ENCODE measurements at regions not wholly inside any gene's neighbourhood (a gene's known extent, or its start where the extent isn't known, plus 50 kb on each side); places are given as distances from the start of the nearest gene placed in this dataset.

DNA sequence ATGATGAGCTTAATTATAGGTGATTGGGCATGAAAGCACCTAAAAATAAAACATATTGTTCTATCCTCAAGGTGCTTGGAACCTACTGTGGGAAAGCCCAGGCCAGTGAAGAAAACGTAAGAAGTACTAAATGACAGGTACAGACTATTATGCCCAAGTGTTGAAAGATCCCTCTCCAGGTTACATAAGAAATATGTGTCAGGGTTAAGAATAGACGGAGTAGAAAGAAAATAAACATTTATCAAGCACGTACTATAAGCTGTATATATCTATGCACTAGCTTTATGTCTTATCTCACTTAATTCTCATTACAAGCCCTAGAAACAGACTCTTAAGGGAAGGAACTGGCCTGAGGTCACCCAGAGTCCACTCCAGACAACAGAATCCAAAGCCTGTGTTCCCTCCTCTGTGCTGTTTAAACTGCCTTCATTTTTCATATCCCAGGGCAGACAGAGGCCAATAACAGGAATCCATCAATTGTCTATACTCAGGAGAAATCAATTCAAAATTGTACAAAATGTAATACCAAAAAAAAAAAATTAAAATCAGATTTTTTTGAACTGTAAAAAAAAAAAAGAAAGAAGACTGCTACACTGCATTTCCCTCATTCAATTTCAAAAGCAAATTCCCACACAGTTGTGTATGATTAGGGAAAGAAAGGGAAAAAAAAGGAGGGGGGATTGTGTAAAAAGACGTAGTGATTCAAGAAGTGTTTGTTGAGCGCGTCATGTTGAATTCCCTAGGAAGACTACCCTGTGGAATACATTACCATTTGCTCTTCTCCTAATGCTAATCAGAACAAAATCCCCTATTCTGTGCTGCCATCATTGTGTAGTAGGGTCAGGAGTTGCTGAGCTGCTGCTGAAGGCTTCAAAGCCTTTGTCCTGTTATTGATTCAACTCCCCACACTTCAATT, 156.3 kb downstream of the IRS1 start:
- no peaks in the 10 kb centered on the region for H3K27me3 ChIP-seq
- intact Hi-C loops (cut with DNase I), result loop anchor here (10.0 kb wide), 1 partner anchor 152 kb away; the partner anchor contains the start of gene IRS1
- no peak for TF ChIP-seq POLR2A (IDR thresholded peaks at IDR 0.05)
- TF ChIP-seq CTCF (IDR thresholded peaks at IDR 0.05), result no peak
- DNase-seq, result no peak
- H3K4me3 ChIP-seq (replicated peaks in 1 of 3), result no peak overlapping the region
- H3K36me3 ChIP-seq, result no peaks in the 10 kb centered on the region
- peak overlapping the region; percentile 40 to 90 (median 66) for H3K27ac ChIP-seq
- WGBS, 2 donors, result 82 to 86% methylated on average over 6 of the region's 6 CpGs
- H3K9me3 ChIP-seq, result no peaks in the 10 kb centered on the region
- H3K4me1 ChIP-seq, result peaks cover 36 to 50% of the 10 kb centered on the region in 2 donors

DNA sequence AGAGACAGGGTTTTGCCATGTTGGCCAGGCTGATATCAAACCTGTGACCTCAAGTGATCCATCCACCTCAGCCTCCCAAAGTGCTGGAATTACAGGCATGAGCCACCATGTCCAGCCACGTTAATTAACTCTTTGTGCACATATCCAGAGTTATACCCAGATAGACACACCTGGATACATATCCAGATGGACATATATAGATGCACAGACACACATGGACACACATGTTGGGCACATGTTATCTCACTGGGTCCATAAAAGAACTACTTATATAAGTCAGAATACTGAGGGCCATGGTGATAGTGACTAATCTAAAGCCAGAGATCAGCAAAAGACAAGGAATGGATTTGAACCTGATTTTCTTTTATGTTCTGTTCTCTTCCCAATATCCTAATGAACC, 158.6 kb downstream of the IRS1 start:
- no peaks in the 10 kb centered on the region for H3K9me3 ChIP-seq
- H3K27me3 ChIP-seq, result no peaks in the 10 kb centered on the region
- peaks cover 25 to 30% of the 10 kb centered on the region in 2 donors for H3K4me1 ChIP-seq
- TF ChIP-seq POLR2A (IDR thresholded peaks at IDR 0.05) (no peak), CTCF (IDR thresholded peaks at IDR 0.05) (no peak)
- H3K36me3 ChIP-seq, result no peaks in the 10 kb centered on the region
- intact Hi-C loops (cut with DNase I), result loop anchor here (10.0 kb wide), 1 partner anchor 154 kb away; the partner anchor contains the start of gene IRS1
- no peak overlapping the region for H3K27ac ChIP-seq
- no peak for DNase-seq
- H3K4me3 ChIP-seq (replicated peaks in 1 of 3), result no peak overlapping the region
- WGBS, 2 donors, result 73 to 92% methylated on average over 1 of the region's 1 CpG

DNA sequence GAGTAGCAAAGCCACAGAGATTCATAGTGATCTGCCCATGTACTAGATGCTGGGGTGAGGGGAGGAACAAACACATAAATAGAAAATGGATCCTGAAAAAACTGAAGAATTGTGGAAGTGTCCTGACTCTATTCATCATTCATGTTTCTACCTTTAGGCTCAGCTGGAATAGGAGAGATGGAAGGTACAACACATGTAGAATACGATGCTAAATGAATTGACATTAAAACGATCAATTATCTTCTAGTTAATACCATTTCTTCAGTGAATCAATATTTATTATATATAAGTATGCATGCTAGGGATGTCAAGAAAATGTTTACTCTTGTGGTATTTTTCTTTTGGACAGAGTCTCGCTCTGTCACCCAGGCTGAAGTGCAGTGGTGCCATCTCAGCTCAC, 159.1 kb downstream of the IRS1 start:
- H3K27ac ChIP-seq, result no peak overlapping the region
- intact Hi-C loops (cut with DNase I), result loop anchor here (10.0 kb wide), 1 partner anchor 154 kb away; the partner anchor contains the start of gene IRS1
- no peak for DNase-seq
- TF ChIP-seq CTCF (IDR thresholded peaks at IDR 0.05) (no peak), POLR2A (IDR thresholded peaks at IDR 0.05) (no peak)
- no peaks in the 10 kb centered on the region for H3K9me3 ChIP-seq
- H3K4me3 ChIP-seq (replicated peaks in 1 of 3), result no peak overlapping the region
- H3K27me3 ChIP-seq, result no peaks in the 10 kb centered on the region
- H3K4me1 ChIP-seq, result peaks cover 20 to 25% of the 10 kb centered on the region in 2 donors
- WGBS, 2 donors, result 97 to 99% methylated on average over 3 of the region's 3 CpGs
- H3K36me3 ChIP-seq, result no peaks in the 10 kb centered on the region

GRCh38 chr2:226639550-226639949, 160.1 kb downstream of the IRS1 start:
- Histone ChIP-seq H3K27ac (no peak overlapping the region), H3K9me3 (no peaks in the 10 kb centered on the region), H3K27me3 (no peaks in the 10 kb centered on the region), H3K4me3 (replicated peaks in 1 of 3) (no peak overlapping the region), H3K4me1 (peaks cover 11 to 17% of the 10 kb centered on the region in 2 donors), H3K36me3 (no peaks in the 10 kb centered on the region)
- no peak for DNase-seq
- 98% methylated on average over 2 of the region's 2 CpGs for WGBS, 2 donors
- TF ChIP-seq POLR2A (IDR thresholded peaks at IDR 0.05), result no peak
- TF ChIP-seq CTCF (IDR thresholded peaks at IDR 0.05), result no peak
- intact Hi-C loops (cut with DNase I), result no loop called here

DNA sequence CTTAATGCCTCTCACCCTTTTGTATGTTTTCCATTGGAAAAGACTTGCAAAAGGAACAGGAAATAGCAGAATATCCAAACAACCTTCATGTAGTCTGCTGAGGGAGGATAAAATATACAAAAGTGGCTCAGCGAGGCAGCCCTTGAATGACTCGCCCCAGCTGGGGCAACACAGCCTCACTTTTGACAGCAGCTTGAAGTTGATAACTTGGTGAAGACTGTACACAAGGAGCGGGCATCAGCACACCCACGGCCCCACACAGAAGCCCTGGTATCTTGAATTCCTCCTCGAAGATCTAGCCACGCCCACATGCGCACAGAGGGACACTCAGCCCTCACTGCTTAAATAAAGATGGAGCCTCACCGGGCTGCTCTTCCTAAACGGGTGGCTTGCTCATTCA, 161.0 kb downstream of the IRS1 start:
- Histone ChIP-seq H3K27me3 (no peaks in the 10 kb centered on the region), H3K4me3 (replicated peaks in 1 of 3) (no peak overlapping the region), H3K36me3 (no peaks in the 10 kb centered on the region), H3K9me3 (no peaks in the 10 kb centered on the region), H3K27ac (no peak overlapping the region), H3K4me1 (peaks cover 3 to 7% of the 10 kb centered on the region in 2 donors)
- WGBS, 2 donors, result 83 to 94% methylated on average over 9 of the region's 9 CpGs
- no peak for DNase-seq
- TF ChIP-seq CTCF (IDR thresholded peaks at IDR 0.05), result no peak
- no peak for TF ChIP-seq POLR2A (IDR thresholded peaks at IDR 0.05)
- intact Hi-C loops (cut with DNase I), result no loop called here
